ENCODE measurements at regions not wholly inside any gene's neighbourhood (a gene's known extent, or its start where the extent isn't known, plus 50 kb on each side); places are given as distances from the start of the nearest gene placed in this dataset.

DNA sequence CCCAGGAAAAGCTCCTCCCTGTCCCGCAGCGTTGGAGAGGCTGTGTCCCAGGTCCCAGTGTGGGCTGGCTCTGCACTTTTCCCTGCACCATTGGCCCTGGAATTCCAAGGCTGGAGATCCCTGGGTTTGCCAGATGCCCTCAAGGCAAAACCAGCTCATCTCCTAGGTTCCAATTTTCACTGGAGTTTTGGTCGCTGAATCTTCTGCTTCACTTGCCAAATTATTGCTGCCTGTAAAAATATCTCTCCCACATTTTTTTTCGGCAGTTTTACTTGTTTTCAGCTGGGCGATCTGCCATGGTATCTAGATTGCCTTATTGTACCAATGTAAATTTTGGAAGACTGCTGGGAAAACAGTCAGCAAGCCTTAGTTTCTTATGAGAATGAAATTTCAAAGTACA lies 150.9 kb upstream of the ATP10A start:
- TF ChIP-seq, protein P1, sequence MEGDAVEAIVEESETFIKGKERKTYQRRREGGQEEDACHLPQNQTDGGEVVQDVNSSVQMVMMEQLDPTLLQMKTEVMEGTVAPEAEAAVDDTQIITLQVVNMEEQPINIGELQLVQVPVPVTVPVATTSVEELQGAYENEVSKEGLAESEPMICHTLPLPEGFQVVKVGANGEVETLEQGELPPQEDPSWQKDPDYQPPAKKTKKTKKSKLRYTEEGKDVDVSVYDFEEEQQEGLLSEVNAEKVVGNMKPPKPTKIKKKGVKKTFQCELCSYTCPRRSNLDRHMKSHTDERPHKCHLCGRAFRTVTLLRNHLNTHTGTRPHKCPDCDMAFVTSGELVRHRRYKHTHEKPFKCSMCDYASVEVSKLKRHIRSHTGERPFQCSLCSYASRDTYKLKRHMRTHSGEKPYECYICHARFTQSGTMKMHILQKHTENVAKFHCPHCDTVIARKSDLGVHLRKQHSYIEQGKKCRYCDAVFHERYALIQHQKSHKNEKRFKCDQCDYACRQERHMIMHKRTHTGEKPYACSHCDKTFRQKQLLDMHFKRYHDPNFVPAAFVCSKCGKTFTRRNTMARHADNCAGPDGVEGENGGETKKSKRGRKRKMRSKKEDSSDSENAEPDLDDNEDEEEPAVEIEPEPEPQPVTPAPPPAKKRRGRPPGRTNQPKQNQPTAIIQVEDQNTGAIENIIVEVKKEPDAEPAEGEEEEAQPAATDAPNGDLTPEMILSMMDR (IDR thresholded peaks at IDR 0.05; ENCODE audit: poor library complexity) = no peak
- no peak for TF ChIP-seq EZH2phosphoT487 (IDR thresholded peaks at IDR 0.05; ENCODE audit: low read depth, severe bottlenecking, unreplicated experiment)
- TF ChIP-seq EZH2 (IDR thresholded peaks at IDR 0.05; ENCODE audit: borderline replicate concordance) = no peak

Data from hepatocyte (in vitro differentiated cells).